HG02981 (cell line): ENCODE measurements at regions not wholly inside any gene's neighbourhood (a gene's known extent, or its start where the extent isn't known, plus 50 kb on each side); places are given as distances from the start of the nearest gene placed in this dataset.

Source experiments
- ATAC-seq: cut with Tn5 transposase; IDR thresholded peaks from one replicate; pipeline ENCODE4 v1.9.1; 2021; ENCODE audit warnings: mild to moderate bottlenecking, moderate library complexity; ENCODE audit not compliant: unreplicated experiment

GRCh38 chr2:81942136-81942680 is 1637.7 kb upstream of the LRRTM1 start:
- no peak for ATAC-seq

DNA sequence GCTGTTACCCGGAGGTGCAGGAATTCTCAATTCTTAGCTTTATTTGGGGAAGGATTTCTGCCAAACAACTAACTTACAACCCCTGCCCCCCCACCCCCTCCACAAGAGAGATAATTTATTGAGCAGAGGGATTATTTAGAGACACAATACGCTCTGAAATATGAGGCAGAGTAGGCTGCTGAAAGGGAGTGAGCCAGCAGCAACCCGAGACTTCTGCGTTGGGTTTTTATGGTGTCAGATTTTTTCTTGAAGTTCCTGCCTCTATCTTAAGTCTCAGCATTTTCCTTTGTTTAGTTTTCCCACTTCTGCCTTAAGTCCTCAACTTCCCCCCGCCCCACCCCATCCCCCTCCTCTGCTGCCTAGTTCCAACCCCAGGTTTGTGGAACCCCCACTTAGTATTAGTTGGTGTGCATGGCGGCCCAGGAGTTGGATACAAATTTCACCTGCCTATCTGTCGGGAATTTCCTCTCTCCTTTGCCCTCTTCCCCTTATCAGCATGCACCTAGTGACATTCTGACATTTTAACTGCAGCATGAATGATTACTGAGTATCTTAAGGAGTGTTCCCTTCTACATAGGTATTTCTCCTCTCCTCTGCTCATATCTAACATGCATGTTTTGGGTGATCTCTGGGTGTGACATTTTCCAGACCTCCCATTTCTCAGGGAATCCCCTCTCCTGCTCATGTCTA is 1635.9 kb upstream of the LRRTM1 start:
- no peak for ATAC-seq

- ATAC-seq, result no peak
These were observed 1633.4 kb upstream of the LRRTM1 start for GRCh38 chr2:81937944-81938343.

DNA sequence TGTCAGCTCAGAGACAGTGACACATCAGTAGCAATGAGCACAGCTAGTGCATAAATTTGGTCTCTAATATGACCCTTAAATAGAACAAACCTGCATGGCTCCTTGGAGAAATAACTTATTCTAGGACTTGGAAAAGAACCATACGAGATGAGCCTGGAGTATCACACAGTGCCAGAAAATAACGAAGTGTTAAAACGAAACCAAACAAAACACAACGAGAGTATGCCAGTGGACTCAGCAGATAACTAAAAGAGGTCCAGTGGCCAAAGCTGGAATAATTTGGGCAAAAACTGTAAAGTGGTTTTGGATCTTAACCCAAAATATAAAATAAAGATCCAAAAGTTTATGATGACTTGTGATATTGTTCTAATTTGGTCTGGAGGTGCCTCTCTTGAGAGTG is 1599.0 kb upstream of the LRRTM1 start:
- no peak for ATAC-seq

DNA sequence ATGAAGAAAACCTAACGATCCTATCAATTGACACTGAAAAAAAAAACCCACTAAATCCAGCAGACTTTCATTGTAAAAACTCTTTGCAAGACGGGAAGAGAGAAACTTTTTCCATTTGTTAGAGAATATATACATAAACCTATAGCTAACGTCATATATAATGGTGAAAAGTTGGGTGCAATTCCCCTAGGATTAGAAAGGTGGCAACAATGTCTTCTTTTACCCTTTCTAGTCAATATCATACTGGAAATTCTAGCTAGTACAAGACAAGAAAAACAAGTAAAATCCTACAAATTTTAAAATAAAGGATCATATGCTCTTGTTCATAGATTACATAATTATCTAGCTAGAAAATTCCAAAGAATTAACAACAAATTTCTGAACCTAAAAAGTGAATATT is 1596.5 kb upstream of the LRRTM1 start:
- ATAC-seq, result no peak

DNA sequence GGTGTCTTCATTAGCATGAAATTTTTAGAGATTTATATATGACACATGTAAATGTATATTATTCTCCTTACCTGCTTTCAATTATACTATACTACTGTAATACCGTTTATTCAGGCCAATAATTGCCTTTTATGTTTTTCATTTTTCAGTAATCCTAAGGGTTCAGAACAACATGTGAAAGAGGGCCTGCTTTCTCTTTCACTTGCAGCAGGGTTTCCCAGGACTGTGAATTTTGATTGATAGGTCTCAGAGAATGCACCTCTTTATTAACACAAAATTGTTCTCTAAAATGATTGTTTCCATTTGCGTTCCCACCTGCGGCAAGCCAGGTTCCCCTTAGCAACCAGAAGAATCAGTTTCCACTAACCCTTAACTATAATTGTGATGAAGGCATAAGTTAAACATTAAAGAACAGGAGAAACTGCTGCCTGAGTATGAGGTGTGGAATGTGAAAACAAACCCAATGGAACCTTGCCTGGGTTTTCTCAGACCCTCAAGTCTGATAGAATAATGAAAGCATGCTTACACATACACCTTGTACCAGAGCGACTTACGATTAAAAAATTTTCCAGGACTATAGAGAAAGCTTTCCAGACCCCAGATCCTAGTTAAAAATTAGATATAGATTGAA is 1591.2 kb upstream of the LRRTM1 start:
- ATAC-seq, result no peak

DNA sequence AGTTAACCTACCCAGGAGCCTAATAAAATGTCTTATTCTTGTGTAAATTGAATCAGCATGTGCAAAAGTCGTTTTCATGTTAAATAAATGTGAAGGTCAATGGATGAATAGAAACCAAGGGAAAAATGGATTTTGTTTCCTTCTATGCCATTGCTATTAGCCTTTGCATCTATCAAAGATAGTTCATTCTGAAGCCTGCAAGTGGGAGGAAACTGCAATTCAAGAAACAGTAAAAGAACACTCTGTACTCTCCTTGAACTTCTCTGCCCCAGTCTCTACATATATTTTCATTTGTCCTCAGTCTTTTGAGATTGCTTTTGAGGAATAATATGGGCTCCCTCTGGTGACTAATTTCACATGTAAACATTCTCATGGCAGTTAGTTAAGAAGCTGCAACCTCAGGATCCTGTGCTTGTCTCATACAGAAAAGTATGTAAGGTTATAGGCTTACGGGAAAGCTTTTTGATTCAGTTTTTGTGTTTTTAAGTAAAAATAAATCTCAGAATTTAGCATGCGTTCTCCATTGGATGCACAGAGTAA is 1590.0 kb upstream of the LRRTM1 start:
- ATAC-seq, result no peak

DNA sequence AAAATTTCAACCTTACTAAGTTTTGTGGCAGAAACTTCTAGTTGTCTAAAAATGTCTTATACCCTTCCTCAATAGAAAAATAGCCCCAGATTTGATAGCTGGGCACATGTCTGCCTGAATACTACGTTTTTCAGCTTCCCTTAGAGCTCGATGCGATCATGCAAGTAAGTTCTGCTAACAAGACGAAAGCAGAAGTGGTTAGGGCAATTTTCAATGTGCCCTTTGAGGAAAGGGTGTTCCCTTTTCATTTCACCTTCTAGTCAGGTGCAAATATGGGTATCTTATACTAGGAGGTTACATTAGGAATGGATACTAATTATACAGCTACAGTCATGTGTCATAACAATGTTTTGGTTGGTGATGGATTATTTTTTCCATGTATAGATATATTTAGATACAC is 1572.1 kb upstream of the LRRTM1 start:
- no peak for ATAC-seq

DNA sequence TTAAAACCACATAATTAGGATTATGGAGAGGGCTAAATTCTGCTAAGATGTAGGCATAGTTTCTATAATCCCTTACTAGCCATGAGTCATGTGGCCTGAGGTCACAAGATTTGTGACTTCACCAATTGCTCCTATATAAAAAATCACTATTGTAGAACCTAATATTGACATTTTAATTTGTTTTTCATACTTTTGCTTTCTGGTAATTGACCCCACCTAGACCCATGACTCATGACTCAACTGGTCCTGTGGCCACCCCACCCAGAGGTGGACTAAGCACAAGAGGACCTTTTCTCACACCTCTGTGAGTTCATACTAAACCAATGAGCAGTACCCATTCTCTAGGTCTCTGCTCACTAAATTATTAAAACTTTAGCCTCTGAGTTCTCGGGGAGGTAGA is 1567.5 kb upstream of the LRRTM1 start:
- ATAC-seq, result no peak

- no peak for ATAC-seq
These were observed 1565.6 kb upstream of the LRRTM1 start for GRCh38 chr2:81870119-81870518.

GRCh38 chr2:81858998-81859397 is 1554.4 kb upstream of the LRRTM1 start:
- ATAC-seq, result no peak

DNA sequence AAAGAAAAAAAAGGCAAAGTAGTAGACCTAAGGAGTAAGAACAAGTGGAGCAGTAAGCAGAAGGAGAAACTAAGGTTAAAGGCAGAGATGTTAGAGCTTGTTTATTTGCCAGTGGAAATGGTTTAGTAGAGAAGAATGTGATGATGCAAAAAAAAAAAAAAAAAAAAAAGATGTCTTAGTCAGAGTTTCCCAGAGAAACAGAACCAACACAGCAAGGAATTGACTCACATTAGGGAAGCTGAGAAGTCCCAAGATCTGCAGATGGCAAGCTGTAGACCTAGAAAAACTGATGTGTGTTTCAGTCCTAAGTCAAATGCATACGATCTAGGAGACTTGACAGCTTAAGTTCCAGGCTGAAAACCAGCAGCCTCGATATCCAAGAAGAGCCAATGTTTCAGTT is 1548.8 kb upstream of the LRRTM1 start:
- ATAC-seq, result no peak

DNA sequence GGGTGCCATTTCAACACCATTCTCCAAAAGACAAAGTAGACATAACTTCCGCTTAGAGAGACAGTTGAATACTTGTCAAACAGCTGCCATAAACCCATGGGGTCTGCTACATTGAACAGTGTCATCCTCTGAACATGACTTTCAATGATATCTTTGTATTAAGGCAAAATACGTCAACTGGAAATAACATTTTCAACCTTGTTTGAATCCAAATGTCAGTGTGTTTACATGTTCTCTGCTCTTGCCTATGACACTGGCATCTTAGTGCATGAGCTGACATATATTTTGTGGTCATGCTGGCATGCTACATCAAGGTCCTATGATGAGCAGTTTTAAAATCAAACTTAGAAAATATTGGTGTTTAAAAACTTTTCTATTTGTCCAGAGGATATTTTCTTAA is 1548.1 kb upstream of the LRRTM1 start:
- ATAC-seq, result no peak

GRCh38 chr2:81839780-81840179 is 1535.2 kb upstream of the LRRTM1 start:
- ATAC-seq, result no peak

DNA sequence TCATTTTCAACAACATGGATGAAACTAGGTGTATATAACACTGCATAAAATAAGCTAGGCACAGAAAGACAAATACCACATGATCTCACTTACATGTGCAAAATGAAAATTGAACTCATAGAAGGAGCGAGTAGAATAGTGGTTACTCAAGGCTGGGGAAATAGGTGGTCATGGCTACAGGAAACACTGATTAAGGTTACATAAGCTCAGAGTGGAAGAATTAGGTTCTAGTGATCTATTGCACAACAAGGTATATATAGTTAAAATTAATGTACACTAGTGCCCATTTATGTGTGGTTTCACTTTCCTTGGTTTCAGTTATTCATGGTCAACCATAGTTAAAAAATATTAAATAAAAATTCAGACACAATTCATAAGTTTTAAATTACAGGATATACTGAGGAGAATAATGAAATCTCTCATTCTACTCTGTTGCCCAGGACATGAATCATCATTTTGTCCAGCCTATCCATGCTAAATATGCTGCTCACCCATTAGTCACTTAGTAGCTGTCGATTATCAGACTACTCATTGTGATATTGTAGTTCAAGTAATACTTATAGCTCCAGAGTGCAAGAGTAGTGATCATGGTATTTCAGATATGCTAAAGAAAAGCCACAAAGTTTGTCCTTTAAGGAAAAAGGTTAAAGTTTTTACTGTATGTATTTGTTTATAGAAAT is 1530.9 kb upstream of the LRRTM1 start:
- ATAC-seq, result no peak

- ATAC-seq, result no peak
These were observed 1482.3 kb upstream of the LRRTM1 start for GRCh38 chr2:81786811-81787210.

DNA sequence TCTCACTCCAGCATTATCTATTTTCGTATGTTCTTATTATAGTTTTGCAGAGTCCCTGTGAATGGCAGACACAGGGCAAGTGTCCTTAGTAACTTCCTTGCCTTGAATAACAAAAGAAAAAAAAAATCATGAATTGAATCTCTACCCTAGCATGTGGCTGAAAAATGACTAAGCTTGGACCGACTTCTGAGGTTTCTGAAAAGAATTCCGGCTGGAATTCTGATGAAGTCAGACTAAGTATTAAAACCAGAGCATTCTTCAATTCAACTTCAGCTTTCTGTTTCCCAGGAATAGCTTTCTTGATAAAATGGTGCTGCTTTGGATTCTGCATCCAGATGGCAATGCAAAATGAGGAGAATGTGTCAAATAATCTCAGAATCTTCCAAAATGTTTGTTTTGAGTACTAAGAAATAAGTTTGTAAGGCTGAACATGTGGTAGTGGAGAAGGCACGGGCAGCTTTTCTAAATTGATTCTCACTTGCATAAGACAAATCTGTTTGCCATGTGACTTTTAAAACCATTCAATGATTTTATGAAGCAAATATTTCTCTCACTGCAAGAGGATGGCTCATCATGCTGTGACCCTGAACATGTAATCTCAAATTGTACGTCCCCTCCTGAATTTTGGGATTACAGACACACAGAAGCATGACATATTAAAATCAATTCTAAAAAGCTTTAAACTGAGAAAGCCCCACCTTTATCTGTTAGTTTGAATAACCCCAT is 1462.8 kb upstream of the LRRTM1 start:
- ATAC-seq, result no peak

DNA sequence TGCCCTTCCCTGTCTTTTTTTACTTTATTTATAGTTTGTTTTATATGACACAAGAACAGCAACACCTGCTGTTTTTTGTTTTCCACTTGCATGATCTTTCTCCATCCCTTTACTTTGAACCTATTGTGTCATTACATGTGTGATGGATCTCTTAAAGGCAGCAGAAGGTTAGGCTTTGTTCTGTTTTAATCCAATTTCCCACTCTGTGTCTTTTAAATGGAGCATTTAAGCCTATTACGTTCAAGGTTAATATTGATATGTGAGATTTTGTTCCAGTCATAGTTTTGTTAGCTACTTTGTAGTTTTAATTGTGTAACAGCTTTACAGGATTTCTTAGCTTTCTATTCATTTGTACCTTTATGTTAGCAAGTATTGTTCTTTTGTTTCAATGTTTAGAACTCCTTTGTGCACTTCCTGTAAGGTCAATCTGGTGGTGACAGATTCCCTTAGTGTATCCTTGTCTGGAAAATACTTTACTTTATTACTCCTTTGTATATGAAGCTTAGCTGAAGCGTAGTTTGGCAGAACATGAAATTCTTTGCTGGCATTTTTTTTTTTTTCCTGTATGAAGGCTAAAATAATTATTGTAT is 1443.0 kb upstream of the LRRTM1 start:
- no peak for ATAC-seq

GRCh38 chr2:81739966-81740365 is 1435.4 kb upstream of the LRRTM1 start:
- no peak for ATAC-seq

- no peak for ATAC-seq
These were observed 1430.4 kb upstream of the LRRTM1 start for GRCh38 chr2:81734981-81735380.

- no peak for ATAC-seq
These were observed 1410.3 kb upstream of the LRRTM1 start for GRCh38 chr2:81714817-81715216.
